ENCODE measurements at regions not wholly inside any gene's neighbourhood (a gene's known extent, or its start where the extent isn't known, plus 50 kb on each side); places are given as distances from the start of the nearest gene placed in this dataset.

DNA sequence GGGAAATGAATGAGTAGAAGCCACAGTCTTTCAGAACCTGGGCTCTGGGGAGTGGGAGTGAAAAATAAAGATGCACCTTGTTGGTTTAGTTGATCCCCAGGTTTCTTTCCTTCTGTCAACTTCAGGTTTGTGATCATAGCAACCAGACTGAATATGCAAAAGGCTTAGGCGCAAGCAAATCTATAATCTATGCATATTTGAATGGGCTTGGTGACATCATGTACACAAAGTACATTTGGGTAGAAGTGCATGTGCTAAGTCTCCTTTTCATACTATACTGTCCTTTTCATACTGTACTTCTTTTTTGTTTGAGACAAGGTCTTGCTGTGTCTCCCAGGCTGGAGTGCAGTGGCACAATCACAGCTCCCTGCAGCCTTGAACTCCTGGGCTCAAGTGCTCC lies 132.4 kb upstream of the C2CD4B start:
- TF ChIP-seq, protein P1, sequence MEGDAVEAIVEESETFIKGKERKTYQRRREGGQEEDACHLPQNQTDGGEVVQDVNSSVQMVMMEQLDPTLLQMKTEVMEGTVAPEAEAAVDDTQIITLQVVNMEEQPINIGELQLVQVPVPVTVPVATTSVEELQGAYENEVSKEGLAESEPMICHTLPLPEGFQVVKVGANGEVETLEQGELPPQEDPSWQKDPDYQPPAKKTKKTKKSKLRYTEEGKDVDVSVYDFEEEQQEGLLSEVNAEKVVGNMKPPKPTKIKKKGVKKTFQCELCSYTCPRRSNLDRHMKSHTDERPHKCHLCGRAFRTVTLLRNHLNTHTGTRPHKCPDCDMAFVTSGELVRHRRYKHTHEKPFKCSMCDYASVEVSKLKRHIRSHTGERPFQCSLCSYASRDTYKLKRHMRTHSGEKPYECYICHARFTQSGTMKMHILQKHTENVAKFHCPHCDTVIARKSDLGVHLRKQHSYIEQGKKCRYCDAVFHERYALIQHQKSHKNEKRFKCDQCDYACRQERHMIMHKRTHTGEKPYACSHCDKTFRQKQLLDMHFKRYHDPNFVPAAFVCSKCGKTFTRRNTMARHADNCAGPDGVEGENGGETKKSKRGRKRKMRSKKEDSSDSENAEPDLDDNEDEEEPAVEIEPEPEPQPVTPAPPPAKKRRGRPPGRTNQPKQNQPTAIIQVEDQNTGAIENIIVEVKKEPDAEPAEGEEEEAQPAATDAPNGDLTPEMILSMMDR (IDR thresholded peaks at IDR 0.05; ENCODE audit: low read depth, low read length), result no peak

DNA sequence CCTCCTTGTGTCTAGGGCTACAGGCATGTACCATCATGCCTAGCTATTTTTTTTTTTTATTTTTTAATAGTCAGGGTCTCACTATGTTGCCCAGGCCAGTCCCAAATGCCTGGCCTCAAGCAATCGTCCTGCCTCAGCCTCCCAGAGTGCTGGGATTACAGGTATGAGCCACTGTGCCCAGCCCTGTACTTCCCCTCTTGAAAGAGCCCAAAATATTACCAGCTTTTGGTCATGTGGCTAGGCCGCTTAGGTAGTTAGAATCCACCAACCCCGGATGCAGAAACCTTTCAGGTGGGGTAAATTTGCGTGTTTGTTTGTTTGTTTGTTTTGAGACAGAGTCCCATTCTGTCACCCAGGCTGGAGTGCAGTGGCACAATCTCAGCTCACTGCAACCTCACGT lies 132.8 kb upstream of the C2CD4B start:
- Histone ChIP-seq H3K4me2 (ENCODE audit: low read length) (no peak overlapping the region), H4K20me1 (ENCODE audit: insufficient read depth, low read length) (no peaks in the 10 kb centered on the region), H3K9me3 (ENCODE audit: insufficient read depth, low read length) (no peaks in the 10 kb centered on the region), H3K27me3 (ENCODE audit: low read depth, low read length) (peaks cover 9% of the 10 kb centered on the region; the same call in 1 of the 2 replicates), H3K4me1 (ENCODE audit: low read length) (peaks cover 12% of the 10 kb centered on the region; the same call in 1 of the 2 replicates), H2AFZ (ENCODE audit: low read depth, low read length) (no peak overlapping the region), H3K79me2 (ENCODE audit: low read length) (no peaks in the 10 kb centered on the region), H3K36me3 (replicated peaks; ENCODE audit: low read depth, low read length) (no peaks in the 10 kb centered on the region), H3K4me3 (ENCODE audit: low read length) (no peak overlapping the region), H3K27ac (ENCODE audit: low read length) (no peak overlapping the region), H3K9ac (ENCODE audit: low read length) (no peak overlapping the region)
- no peak for TF ChIP-seq EZH2phosphoT487 (IDR thresholded peaks at IDR 0.05; ENCODE audit: low read depth)
- TF ChIP-seq, protein P1 (IDR thresholded peaks at IDR 0.05; ENCODE audit: low read depth, low read length), result no peak

More for the DNA sequence above, 132.4 kb upstream of the C2CD4B start:
- Histone ChIP-seq H3K79me2 (ENCODE audit: low read length) (no peaks in the 10 kb centered on the region), H3K36me3 (replicated peaks; ENCODE audit: low read depth, low read length) (no peaks in the 10 kb centered on the region), H3K27me3 (ENCODE audit: low read depth, low read length) (peaks cover 9% of the 10 kb centered on the region; the same call in 1 of the 2 replicates), H3K4me2 (ENCODE audit: low read length) (no peak overlapping the region), H4K20me1 (ENCODE audit: insufficient read depth, low read length) (no peaks in the 10 kb centered on the region), H3K9me3 (ENCODE audit: insufficient read depth, low read length) (no peaks in the 10 kb centered on the region), H2AFZ (ENCODE audit: low read depth, low read length) (no peak overlapping the region), H3K27ac (ENCODE audit: low read length) (no peak overlapping the region), H3K4me3 (ENCODE audit: low read length) (no peak overlapping the region), H3K4me1 (ENCODE audit: low read length) (peaks cover 12% of the 10 kb centered on the region; the same call in 1 of the 2 replicates), H3K9ac (ENCODE audit: low read length) (no peak overlapping the region)

DNA sequence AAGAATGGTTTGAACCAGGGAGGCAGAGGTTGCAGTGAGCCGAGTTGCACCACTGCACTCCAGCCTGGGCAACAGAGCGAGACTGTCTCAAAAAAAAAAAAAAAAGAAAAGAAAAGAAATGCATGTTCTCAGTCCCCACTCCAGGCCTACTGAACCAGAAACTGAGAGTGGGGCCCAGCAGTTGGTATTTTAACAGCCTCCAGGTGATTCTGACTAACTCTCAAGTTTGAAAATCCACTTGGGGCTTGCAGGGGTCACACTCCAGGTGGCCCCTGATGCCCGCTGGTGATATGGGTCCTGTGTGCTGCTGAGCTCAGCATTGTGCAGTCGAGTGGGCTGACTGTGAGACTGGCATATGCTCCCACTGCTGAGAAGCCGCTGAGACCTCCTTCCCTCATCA lies 133.7 kb upstream of the C2CD4B start:
- Histone ChIP-seq H3K27ac (ENCODE audit: low read length) (no peak overlapping the region), H3K27me3 (ENCODE audit: low read depth, low read length) (peaks cover 9% of the 10 kb centered on the region; the same call in 1 of the 2 replicates), H3K4me1 (ENCODE audit: low read length) (peaks cover 12% of the 10 kb centered on the region; the same call in 1 of the 2 replicates), H4K20me1 (ENCODE audit: insufficient read depth, low read length) (no peaks in the 10 kb centered on the region), H3K9me3 (ENCODE audit: insufficient read depth, low read length) (no peaks in the 10 kb centered on the region), H3K4me3 (ENCODE audit: low read length) (no peak overlapping the region), H3K36me3 (replicated peaks; ENCODE audit: low read depth, low read length) (no peaks in the 10 kb centered on the region), H3K9ac (ENCODE audit: low read length) (no peak overlapping the region), H3K4me2 (ENCODE audit: low read length) (no peak overlapping the region), H2AFZ (ENCODE audit: low read depth, low read length) (no peak overlapping the region), H3K79me2 (ENCODE audit: low read length) (no peaks in the 10 kb centered on the region)
- TF ChIP-seq EZH2phosphoT487 (IDR thresholded peaks at IDR 0.05; ENCODE audit: low read depth), result no peak
- TF ChIP-seq, protein P1 (IDR thresholded peaks at IDR 0.05; ENCODE audit: low read depth, low read length), result no peak

DNA sequence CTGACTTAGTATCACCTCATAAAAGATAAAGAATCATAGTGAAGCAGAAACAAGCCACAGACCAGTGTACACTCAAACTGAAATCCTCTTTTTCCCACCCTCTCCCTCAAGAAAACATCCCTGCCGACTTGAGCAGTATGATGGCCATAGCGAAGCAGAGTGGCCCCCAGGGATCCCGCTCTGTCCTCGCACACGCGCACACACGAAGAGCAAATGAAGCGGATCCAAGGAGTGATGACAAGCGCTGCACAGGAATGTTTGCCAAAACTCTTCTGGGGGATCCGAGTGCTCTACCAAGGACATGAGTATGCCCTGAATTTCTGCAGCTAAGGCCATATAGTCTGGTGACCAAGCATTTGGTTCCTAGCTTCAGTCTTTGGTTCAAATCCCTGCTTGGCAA lies 134.5 kb upstream of the C2CD4B start:
- H3K4me2 ChIP-seq (ENCODE audit: low read length), result no peak overlapping the region
- no peak overlapping the region for H3K27ac ChIP-seq (ENCODE audit: low read length)
- H4K20me1 ChIP-seq (ENCODE audit: insufficient read depth, low read length), result no peaks in the 10 kb centered on the region
- no peak overlapping the region for H3K4me3 ChIP-seq (ENCODE audit: low read length)
- no peak overlapping the region for H3K9ac ChIP-seq (ENCODE audit: low read length)
- no peak overlapping the region for H2AFZ ChIP-seq (ENCODE audit: low read depth, low read length)
- TF ChIP-seq EZH2phosphoT487 (IDR thresholded peaks at IDR 0.05; ENCODE audit: low read depth), result no peak
- peaks cover 9% of the 10 kb centered on the region; the same call in 1 of the 2 replicates for H3K27me3 ChIP-seq (ENCODE audit: low read depth, low read length)
- H3K4me1 ChIP-seq (ENCODE audit: low read length), result peaks cover 12% of the 10 kb centered on the region; the same call in 1 of the 2 replicates
- no peaks in the 10 kb centered on the region for H3K79me2 ChIP-seq (ENCODE audit: low read length)
- no peaks in the 10 kb centered on the region for H3K36me3 ChIP-seq (replicated peaks; ENCODE audit: low read depth, low read length)
- no peaks in the 10 kb centered on the region for H3K9me3 ChIP-seq (ENCODE audit: insufficient read depth, low read length)

Measured in OCI-LY3 (cell line).